SK-N-MC (cell line): ENCODE measurements at regions not wholly inside any gene's neighbourhood (a gene's known extent, or its start where the extent isn't known, plus 50 kb on each side); places are given as distances from the start of the nearest gene placed in this dataset.

ENCODE experiments used
- EZH2 ChIP-seq: fragments of 200-600 bp; sonication (generic); IDR thresholded peaks from one replicate; pipeline ENCODE4 v1.6.1; 2017; ENCODE audit warnings: antibody characterized with exemption
- FOXP2 ChIP-seq: optimal IDR thresholded peaks from 2 replicates; pipeline ENCODE3; 2011; ENCODE audit warnings: mild to moderate bottlenecking, moderate library complexity; ENCODE audit not compliant: insufficient read depth; ENCODE audit errors: extremely low read length, control extremely low read depth
- POLR2AphosphoS5 ChIP-seq: IDR thresholded peaks from 2 replicates; pipeline ENCODE4 v1.6.1; 2012; ENCODE audit warnings: mild to moderate bottlenecking, low read depth, low read length, borderline replicate concordance

GRCh38 chr15:58293622-58294550 is 137.9 kb upstream of the LIPC start:
- no peak for TF ChIP-seq EZH2
- no peak for TF ChIP-seq POLR2AphosphoS5
- TF ChIP-seq FOXP2 = no peak
